ENCODE measurements at regions not wholly inside any gene's neighbourhood (a gene's known extent, or its start where the extent isn't known, plus 50 kb on each side); places are given as distances from the start of the nearest gene placed in this dataset.

DNA sequence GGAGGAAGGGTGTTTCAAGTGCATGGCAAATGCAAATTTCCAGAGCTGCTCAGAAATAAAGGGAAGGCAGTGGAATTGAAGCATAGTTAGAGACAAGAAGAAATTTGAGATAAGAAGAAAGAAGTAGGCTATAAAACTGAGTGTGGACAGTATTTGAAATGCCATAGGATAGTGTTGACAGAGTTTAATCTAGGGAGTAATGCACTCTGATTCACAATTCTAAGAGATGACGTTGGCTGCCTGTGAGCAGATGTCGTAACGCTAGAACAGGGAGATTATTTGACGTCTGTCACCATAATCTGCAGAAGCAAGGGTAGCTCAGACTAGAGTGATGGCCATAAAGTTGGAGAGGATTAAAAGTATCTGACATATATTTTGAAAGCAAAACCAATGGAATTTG, 389.9 kb upstream of the KIRREL3 start:
- TF ChIP-seq, protein P1, sequence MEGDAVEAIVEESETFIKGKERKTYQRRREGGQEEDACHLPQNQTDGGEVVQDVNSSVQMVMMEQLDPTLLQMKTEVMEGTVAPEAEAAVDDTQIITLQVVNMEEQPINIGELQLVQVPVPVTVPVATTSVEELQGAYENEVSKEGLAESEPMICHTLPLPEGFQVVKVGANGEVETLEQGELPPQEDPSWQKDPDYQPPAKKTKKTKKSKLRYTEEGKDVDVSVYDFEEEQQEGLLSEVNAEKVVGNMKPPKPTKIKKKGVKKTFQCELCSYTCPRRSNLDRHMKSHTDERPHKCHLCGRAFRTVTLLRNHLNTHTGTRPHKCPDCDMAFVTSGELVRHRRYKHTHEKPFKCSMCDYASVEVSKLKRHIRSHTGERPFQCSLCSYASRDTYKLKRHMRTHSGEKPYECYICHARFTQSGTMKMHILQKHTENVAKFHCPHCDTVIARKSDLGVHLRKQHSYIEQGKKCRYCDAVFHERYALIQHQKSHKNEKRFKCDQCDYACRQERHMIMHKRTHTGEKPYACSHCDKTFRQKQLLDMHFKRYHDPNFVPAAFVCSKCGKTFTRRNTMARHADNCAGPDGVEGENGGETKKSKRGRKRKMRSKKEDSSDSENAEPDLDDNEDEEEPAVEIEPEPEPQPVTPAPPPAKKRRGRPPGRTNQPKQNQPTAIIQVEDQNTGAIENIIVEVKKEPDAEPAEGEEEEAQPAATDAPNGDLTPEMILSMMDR (IDR thresholded peaks at IDR 0.05; ENCODE audit: low read depth, low read length, poor library complexity, severe bottlenecking) = no peak
- no peak for TF ChIP-seq EZH2phosphoT487 (IDR thresholded peaks at IDR 0.05; ENCODE audit: borderline replicate concordance, low read length)

Data from DOHH2 (cell line).